IMR-90 (cell line): ENCODE measurements at regions not wholly inside any gene's neighbourhood (a gene's known extent, or its start where the extent isn't known, plus 50 kb on each side); places are given as distances from the start of the nearest gene placed in this dataset.

Source experiments
- BHLHE40 ChIP-seq: fragments of 150-350 bp; IDR thresholded peaks from 2 replicates; pipeline ENCODE4 v1.6.1; 2016; ENCODE audit warnings: mild to moderate bottlenecking, low read depth, low read length
- CEBPB ChIP-seq: IDR thresholded peaks from 2 replicates; pipeline ENCODE4 v1.6.1; 2012; ENCODE audit warnings: low read depth, low read length, improper control_type of control experiment
- CTCF ChIP-seq: conservative IDR thresholded peaks from 2 replicates; pipeline ENCODE4 v1.5.1; 2012; ENCODE audit warnings: mild to moderate bottlenecking, low read depth, low read length, improper control_type of control experiment
- MAFK ChIP-seq: IDR thresholded peaks from 2 replicates; pipeline ENCODE4 v1.6.1; 2012; ENCODE audit warnings: low read depth, low read length, improper control_type of control experiment
- MAZ ChIP-seq: IDR thresholded peaks from 2 replicates; pipeline ENCODE4 v1.6.1; 2012; ENCODE audit warnings: low read depth, mild to moderate bottlenecking, low read length, improper control_type of control experiment, moderate library complexity, borderline replicate concordance
- POLR2A ChIP-seq: IDR thresholded peaks from 2 replicates; pipeline ENCODE4 v1.6.1; 2012; ENCODE audit warnings: mild to moderate bottlenecking, low read depth, low read length
- USF2 ChIP-seq: fragments of 150-350 bp; IDR thresholded peaks from 2 replicates; pipeline ENCODE4 v1.6.1; 2017; ENCODE audit warnings: mild to moderate bottlenecking, antibody characterized with exemption, low read length, low read depth

GRCh38 chr3:151644020-151644620, 89.6 kb upstream of the AADACL2 start:
- TF ChIP-seq USF2 = no peak
- no peak for TF ChIP-seq CTCF
- no peak for TF ChIP-seq MAZ
- TF ChIP-seq BHLHE40 = no peak
- no peak for TF ChIP-seq CEBPB
- TF ChIP-seq MAFK = peak; percentile 58
- no peak for TF ChIP-seq POLR2A
